Stimulated activated CD4-positive, alpha-beta T cell treated with anti-CD3 and anti-CD28 coated beads, Interleukin-1b, Interleukin-23, amount 100 ng/mL, for 1 hour (primary cell): ENCODE measurements at regions not wholly inside any gene's neighbourhood (a gene's known extent, or its start where the extent isn't known, plus 50 kb on each side); places are given as distances from the start of the nearest gene placed in this dataset.

Experiments used
- DNase-seq, 2 donors: peaks; one replicate each; pipeline ENCODE4 v3.0.0-alpha.2; 2020; ENCODE audit warnings: low read depth in 2 of 2

GRCh38 chr1:22376546-22376945, 75.1 kb upstream of the ZBTB40 start:
- no peak for DNase-seq

- DNase-seq: no peak
Measured at GRCh38 chr1:22376976-22377375, 74.7 kb upstream of the ZBTB40 start.

GRCh38 chr1:22379566-22379965, 72.1 kb upstream of the ZBTB40 start:
- DNase-seq: no peak

- DNase-seq: no peak
Measured at GRCh38 chr1:22380024-22380785, 71.4 kb upstream of the ZBTB40 start.

- no peak for DNase-seq
Measured at GRCh38 chr1:22383526-22384294, 67.9 kb upstream of the ZBTB40 start.

GRCh38 chr1:22385537-22385936, 66.1 kb upstream of the ZBTB40 start:
- DNase-seq: no peak

GRCh38 chr1:22386774-22387173, 64.9 kb upstream of the ZBTB40 start:
- no peak for DNase-seq

GRCh38 chr1:22387919-22388580, 63.6 kb upstream of the ZBTB40 start:
- DNase-seq: no peak

GRCh38 chr1:22388671-22389450, 62.8 kb upstream of the ZBTB40 start:
- no peak for DNase-seq

- no peak for DNase-seq
Measured at GRCh38 chr1:22393587-22393986, 58.1 kb upstream of the ZBTB40 start.

- no peak for DNase-seq
Measured at GRCh38 chr1:22398656-22399420, 52.8 kb upstream of the ZBTB40 start.

GRCh38 chr1:22399421-22400091, 52.1 kb upstream of the ZBTB40 start:
- no peak for DNase-seq
